Skin epidermis (tissue), 12 donors: ENCODE measurements at regions not wholly inside any gene's neighbourhood (a gene's known extent, or its start where the extent isn't known, plus 50 kb on each side); places are given as distances from the start of the nearest gene placed in this dataset.

ENCODE experiments used
- H3K27ac ChIP-seq, 21 experiments: fragments of 200-600 bp; sonication (generic) in 11 of 21; one replicate each; pipeline ENCODE4 v1.5.0; 2020; ENCODE audit warnings: mild to moderate bottlenecking in 3 of 21, inconsistent platforms in 2 of 21, moderate library complexity in 2 of 21
- H3K4me3 ChIP-seq, 7 experiments: fragments of 200-600 bp; sonication (generic) in 2 of 7; one replicate each; pipeline ENCODE4 v1.5.0; 2020; ENCODE audit warnings: inconsistent platforms in 2 of 7, mild to moderate bottlenecking in 2 of 7, moderate library complexity in 1 of 7

- H3K27ac ChIP-seq, result no peak overlapping the region
- no peak overlapping the region for H3K4me3 ChIP-seq
Observed at GRCh38 chr11:45337583-45338360, 51.6 kb upstream of the SYT13 start.

- Histone ChIP-seq H3K4me3 (no peak overlapping the region), H3K27ac (no peak overlapping the region)
Observed at GRCh38 chr11:45336136-45336535, 50.0 kb upstream of the SYT13 start.
